NCI-H82 treated with DMSO at 0.1 percent for 48 hours (cell line): ENCODE measurements at regions not wholly inside any gene's neighbourhood (a gene's known extent, or its start where the extent isn't known, plus 50 kb on each side); places are given as distances from the start of the nearest gene placed in this dataset.
"Not testable (repeated sequence)": the region's sequence is repeated elsewhere in the genome, so short reads cannot be mapped to it uniquely, and the experiment has no call there.

Source experiments
- DNase-seq: peaks from one replicate; lab custom pipeline; 2025; ENCODE audit not compliant: unreplicated experiment; lab: John Stamatoyannopoulos, UW

DNA sequence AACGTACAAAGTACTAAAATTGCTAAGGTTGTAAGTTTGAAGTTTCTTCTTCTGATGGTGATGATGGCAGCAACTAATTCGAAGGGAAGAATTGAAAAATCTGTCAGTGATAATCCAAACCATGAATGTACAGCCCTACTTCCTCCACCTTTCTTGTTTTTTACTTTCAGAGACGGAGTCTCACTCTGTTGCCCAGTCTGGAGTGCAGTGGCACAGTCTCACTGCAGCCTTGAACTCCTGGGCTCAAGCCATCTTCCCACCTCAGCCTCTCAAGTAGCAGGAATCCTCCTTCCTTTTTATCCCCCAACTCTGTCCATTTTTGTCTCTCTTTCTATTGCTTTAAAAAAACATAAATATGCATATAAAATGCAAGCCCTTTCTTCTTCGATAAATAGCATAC, 112.3 kb upstream of the SOX21 start:
- DNase-seq = no peak

DNA sequence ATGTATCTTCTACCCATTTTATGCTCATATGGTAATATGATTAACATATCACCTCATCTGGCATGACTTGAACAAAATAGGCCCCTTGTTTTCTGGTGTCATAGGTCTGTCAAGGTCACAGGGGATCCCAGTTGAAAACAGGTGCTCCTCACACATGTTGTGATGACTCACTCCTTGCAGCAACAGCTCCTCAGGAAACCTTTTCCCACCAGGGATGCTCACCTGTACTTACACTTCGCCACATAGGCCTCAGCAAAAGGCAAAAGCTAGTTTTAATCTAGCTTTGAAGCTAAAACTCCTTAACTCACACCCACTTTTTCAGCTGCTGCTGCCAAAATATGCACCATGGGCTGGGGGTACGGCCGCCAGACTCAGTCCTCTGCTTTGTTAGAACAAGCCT, 110.0 kb upstream of the SOX21 start:
- DNase-seq = no peak

DNA sequence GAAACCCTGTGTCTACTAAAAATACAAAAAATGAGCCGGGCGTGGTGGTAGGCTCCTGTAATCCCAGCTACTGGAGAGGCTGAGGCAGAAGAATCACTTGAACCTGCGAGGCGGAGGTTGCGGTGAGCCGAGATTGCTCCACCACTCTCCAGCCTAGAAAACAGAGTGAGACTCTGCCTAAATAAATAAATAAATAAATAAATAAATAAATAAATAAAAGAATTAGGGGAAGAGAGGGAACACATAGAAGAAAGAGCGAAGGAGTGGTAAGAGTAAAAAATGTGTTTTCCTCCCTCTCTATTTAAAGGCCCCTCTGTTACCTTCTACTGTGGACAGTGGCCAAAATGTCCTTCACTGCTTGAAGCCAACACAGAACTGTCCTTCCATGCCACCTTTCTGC, 103.9 kb upstream of the SOX21 start:
- DNase-seq = no peak

DNA sequence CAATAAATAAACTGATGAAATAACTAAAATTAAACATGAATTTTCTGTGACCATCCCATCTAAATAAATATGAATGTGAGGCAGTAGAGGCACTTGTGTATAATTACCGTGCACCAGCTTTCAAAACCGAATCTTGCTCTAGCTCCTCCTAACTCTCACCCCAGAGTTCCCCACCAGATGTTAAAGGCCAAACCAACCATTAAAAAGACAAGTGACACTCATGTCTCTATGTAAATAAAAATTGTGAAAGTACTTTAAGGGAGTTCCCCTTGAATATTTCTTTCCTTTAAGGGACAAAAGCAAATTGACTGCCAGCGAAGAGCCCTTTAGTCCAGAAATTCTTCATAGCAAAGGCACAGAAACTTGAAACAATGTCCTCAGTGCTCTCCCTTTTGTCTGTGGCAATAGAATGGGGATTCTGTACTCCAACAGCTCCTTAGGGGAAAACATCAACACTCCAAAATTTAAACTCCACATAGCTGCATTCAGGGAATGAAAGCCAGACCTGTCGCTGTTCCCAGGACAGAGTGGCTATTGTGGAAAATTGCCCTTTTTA, 101.7 kb upstream of the SOX21 start:
- DNase-seq = no peak

DNA sequence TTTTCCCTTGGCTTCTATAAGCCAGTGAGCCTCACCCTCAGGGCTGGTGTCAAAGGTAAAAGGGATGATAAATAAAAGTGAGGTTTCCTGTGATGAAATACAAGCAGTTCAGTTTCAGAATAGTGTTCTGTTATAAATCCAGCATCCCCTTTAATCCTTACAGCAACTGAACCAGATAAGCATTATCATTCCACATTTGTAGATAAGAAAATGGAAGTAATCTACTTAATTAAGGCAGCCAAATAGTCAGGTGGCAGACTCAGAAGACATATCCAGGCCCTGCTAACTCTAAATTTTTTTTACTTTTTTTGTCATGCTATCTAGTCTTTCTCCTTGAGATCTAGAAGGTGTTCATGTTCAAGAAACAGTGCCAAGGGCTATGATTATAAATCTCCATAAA, 99.4 kb upstream of the SOX21 start:
- DNase-seq = no peak

DNA sequence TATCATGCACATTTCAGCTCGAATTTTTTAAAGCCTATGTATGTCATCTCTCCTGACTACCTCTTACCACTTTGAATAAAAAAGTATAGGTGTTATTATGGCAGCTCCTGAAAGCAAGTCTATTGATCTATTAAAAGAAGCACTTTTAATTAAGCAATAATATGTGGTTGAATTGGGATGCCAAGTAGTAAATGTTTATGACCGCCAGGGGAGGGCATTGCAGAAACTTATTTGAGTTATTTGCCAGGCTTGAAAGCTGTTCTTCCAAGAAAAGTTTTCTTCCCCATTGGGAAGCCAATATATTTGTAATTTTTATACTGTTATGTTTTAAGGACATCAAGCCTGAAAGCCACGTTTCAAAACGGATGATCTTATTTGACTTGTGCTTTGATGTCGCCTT, 88.1 kb upstream of the SOX21 start:
- no peak for DNase-seq

DNA sequence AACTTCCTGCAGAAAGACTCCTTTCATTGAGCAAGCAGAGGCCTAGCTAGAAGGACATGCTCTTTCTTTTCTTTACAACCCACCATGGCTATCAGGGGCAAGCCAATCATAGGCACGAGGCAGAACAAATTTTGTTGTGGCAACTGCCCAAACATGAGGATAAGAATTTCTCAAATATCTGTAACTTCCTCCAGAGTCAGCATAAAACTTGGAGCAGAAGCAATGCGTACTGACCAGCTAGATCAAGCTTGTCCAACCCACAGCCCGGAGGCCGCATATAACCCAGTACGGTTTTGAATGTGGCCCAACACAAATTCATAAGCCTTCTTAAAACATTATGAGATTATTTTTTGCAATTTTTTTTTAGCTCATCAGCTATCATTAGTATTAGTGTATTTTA, 87.0 kb upstream of the SOX21 start:
- DNase-seq = no peak

DNA sequence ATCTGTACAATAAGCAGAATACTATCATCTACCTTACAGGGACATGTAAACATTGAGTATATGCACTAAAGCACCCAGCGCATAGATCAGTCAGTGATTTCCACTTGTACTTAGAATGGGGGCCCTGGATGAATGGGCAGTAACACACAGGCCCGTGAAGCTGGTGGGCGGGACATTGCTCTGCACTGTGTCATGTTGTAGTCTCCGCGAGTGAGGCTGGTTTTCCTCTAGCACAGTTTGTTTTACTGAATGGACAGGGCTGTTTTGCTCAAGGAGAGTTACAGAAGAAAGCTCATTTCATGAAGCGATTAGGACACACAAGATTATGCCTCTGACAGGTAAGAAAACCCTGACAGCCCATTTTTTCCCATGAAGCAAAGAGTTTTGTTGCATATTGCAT, 86.4 kb upstream of the SOX21 start:
- DNase-seq = no peak

DNA sequence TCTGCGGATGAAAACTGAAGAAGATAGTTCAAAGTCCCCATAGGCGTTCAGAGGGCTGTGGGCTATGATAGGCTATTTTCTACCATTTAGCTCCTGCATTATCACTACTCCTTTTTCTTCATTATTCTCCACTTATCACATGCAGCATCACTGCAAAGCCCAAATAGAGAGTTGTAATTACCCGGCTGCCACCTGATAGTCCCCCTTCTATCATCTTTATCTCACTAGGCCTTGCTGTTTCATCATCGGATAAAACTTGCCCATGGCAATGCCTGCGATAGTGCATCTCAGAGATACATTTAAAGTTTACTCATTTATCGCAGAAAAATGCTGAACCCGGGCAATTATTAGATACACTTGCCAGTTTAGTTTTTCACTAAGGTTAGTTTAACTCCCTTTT, 82.9 kb upstream of the SOX21 start:
- DNase-seq = no peak

DNA sequence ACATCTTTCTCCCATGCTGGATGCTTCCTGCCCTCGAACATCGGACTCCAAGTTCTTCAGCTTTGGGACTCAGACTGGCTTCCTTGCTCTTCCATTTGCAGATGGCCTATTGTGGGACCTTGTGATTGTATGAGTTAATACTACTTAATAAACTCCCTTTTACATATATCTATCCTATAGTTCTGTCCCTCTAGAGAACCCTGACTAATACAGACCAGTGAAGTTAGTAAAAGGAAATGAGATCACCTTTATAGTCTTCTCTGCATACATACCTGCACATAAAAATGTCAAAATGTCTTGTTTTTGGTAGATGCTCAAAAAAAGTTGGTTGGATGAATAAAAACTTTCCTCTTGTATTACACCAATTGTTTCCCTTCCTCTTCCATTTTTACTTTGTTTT, 73.9 kb upstream of the SOX21 start:
- not testable (repeated sequence) for DNase-seq

DNA sequence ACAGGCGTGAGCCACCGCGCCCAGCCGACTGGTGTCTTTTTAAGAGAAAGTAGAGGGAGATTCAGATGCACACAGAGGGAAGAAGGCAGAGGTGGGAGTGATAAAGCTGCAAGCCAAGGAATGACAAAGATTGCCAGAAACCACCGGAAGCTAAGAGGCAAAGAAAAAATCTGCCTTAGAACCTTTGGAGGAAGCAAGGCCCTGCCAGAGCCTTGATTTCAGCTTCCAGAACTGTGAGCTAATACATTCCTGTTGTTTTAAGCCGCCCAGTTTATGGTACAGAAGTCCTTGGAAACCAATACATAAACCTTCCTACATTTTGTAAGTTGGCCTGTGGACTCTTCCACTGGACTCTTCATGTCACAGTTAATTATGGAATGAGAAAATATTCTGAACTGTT, 71.7 kb upstream of the SOX21 start:
- DNase-seq = no peak

DNA sequence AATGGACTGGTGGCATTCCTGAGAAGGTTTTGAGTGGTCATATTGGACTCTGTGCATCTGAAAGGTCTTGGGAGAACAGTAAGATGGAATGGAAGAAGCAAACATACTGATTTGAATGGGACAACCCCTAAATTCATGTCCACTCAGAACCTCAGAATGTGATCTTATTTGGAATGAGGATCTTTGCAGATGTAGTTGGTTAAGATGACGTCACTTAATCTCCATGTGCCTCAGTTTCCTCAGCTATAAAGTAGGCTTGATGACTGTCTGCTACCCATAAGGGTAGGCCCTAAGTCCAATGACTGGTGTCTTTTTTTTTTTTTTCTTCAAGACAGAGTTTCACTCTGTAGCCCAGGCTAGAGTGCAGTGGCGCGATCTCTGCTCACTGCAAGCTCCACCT, 71.1 kb upstream of the SOX21 start:
- DNase-seq = no peak

DNA sequence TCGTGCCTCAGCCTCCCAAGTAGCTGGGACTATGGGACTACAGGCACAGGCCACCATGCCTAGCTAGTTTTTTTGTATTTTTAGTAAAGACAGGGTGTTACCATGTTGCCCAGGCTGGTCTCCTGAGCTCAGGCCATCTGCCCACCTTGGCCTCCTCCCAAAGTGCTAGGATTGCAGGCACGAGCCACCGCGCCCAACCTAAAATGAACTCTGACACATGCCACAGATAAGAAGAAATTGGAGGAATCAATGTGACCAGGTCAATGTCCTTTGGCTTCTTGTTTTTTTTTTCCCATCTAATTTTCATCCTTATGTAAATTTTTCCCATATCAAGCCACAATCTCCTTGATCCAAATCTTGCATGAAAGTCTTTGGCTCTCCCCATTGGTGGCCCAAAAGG, 68.1 kb upstream of the SOX21 start:
- no peak for DNase-seq

DNA sequence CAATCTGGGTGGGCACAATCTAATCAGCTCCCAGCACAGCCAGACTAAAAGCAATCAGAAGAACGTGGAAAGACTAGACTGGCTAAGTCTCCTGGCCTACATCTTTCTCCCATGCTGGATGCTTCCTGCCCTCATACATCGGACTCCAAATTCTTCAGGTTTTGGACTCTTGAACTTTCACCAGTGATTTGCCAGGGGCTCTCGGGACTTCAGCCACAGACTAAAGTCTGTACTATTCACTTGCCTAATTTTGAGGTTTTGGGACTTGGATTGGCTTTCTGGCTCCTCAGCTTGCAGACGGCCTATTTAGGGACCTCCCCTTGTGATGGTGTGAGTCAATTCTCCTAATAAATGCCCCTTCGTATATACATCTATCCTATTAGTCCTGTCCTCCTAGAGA, 66.6 kb upstream of the SOX21 start:
- no peak for DNase-seq

DNA sequence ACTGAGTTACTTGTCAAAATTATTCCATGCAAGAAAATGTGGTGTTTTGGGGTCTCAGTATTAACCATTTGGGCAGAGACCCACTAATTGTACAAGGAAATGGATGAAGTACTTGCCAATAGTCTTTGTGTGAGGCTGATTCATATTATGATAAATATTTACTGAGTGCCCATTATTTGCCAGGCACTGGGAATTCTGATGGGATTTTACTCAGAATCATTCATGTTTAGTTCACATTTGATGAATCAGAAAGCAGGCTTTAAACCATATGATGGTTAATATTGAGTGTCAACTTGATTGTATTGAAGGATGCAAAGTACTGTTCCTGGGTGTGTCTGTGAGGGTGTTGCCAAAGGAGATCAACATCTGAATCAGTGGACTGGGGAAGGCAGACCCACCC, 66.2 kb upstream of the SOX21 start:
- DNase-seq = no peak

DNA sequence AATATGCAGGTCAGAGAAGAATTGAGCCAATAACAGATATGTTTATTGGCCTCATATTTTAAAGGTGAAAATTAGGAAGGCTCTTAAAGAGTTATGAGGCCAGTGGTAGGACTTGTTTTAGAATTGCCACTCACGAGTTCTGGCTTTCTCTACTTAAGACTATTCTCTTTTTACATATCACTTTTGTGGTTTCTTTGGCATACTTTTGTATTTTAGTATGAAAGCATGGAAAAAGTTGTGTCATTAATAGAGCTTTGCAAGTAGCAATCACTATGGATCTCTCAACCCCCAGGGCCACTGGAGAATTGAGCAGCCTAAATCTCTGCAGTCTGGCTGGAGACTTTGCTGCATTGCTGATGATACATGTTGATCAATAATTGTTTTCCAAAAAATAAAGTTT, 64.6 kb upstream of the SOX21 start:
- DNase-seq = no peak

DNA sequence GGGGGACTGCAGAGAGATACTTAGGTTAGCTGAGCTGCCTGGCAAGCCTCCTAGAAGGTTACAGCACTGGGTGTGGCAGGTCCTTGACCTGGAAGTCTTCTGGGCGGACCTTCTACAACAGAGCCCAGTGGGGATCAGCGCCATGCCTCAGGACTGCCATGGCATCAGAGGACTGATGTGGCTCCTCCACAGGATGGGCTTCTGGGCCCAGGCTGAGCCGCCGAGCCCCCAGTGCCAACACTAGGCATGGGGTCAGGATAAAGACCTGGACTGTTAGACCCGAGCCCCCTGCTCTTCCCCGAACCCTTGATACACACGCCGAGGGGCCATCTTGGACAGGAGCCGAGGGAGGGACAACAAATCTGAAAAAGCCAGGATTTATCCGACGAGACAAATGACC, 64.0 kb upstream of the SOX21 start:
- DNase-seq = no peak

DNA sequence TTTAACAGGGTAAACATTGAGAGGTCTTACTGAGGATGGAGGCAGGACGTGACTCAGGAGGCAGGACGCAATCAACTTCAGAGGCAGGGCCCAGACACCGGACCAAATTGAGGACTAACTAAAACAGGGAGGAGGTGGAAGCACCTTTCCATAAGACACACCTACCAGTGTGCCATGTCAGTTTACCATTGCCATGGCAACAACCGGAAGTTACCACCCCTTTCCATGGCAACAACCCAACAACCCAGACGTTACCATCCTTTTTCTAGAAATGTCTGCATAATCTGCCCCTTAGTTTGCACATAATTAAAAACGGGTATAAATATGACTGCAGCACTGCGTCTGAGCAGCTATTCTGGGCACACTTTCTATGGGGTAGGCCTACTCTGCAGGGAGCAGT, 53.5 kb upstream of the SOX21 start:
- DNase-seq = no peak

DNA sequence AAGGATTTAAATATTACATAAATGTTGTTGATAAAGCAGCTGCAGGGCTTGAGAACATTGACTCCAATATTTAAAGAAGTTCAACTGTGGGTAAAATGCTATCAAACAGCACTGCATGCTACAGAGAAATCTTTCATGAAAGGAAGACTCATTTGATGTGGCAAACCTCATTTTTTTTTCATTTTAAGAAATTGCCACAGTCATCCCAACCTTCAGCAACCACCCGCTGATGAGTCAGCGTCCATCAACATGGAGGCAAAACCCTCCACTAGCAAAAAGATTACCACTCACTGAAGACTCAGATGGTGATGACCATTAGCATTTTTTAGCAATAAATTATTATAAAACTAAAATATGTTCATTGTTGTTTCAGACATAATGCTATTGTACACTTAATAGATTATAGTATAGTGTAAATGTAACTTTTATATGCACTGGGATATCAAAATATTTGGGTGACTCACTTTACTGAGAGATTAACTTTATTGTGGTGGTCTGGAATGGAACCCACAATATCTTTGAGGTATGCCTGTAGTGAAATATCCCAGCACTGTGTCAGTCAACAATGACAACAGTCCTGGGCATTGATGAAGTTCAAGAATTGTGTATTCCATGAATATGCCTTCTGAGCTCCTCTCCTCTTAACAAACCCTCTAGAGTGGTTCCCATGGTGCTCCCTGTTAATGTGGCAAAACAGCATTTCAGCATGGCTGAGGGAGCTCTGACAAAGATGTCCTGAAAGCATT, 52.4 kb upstream of the SOX21 start:
- DNase-seq = no peak
